Stimulated activated CD4-positive, alpha-beta T cell treated with anti-CD3 and anti-CD28 coated beads, Interleukin-4, amount 100 ng/mL, for 4 hours (primary cell): ENCODE measurements at regions not wholly inside any gene's neighbourhood (a gene's known extent, or its start where the extent isn't known, plus 50 kb on each side); places are given as distances from the start of the nearest gene placed in this dataset.
A peak's percentile ranks its signal among the peaks of the same experiment; 100 is the strongest.

Experiments used
- DNase-seq, 2 experiments: peaks; one replicate each; pipeline ENCODE4 v3.0.0-alpha.2; 2020

DNA sequence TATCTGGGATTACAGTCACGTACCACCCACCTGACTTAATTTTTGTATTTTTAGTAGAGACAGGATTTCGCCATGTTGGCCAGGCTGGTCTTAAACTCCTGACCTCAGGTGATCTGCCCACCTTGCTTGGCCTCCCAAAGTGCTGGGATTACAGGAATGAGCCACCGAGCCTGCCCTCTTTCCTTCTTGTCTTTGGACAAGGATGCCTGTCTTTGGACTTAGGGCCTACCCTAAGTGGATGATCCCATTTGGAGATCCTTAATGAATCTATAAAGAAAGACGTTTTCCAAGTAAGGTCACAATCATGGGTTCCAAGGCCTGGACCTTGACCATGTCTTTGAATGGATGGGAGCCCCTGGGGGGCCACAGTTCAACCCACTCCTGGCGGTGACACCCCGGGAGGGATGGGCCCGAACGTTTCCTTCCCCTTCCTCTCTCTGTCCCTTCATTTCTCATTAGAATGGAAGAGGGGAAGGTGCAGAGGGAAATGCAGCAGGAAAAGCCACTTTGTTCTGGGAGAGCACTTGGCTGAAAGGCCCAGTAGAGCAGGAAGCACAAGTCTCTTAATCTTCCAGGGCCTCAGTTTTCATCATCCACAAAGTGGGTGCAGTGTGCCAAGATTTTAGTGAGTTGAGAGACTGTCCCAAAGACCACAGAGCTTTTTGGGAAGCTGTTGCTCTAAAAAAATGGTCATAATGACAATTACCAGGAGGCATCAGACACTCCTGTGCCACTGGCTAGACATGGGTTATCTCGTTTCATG, 353.3 kb downstream of the SEC14L1 start:
- DNase-seq: no peak

DNA sequence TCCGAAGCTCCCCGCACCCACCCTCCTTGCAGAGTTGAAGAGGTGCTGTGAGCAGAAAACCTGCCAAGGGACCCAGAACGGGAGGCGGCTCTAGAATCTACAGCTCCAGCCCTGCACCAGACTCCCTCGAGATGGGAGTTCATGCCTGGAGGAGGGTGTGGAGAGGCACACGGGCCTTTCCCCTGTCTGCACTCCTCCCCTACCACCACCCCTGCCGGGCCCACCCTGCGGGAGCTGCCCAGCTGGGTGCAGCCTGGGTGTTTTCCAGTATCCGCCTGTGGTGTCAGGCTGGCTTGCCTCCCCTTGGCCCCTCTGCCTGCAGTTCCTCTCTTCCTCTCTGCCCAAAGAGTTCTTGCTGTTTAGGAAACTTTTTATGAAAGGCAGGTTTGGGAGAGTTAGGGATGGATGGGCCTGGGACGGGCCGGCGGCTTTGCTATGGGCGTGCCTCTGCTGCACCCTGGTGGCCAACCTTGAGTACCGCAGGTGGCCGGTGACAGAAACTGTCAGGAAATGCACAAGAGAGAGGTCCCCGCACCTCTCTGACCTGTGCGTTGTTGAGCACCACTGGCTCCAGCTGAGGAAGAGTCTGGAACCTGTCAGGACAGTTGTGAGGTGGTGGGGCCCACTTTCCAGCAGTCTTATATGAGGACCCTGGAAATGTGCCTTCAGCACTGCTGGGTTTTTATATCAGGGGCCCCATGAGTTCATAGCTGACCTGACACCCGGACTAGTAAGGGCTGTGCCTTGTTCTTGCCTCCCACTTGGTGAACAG, 354.1 kb downstream of the SEC14L1 start:
- DNase-seq: peak; percentile 61 to 71

DNA sequence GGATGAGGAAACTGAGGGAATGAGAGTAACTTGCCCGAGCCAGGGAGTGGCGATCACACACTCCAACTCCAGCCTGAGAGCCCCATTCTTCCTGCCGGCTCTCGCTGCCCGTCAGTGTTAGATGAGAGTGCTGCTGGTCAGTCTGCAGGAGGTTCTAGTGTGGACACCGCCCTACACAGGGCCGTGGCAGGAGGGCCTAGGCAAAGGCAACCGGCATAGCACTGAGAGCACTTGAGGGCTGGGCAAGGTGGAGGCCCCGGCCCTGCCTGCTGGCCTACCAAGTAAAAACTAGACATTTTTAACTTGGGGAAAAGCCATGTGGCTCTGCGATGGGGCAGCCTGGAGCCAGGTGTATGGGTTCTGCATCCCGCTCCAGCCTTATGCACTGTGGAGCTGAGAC, 354.8 kb downstream of the SEC14L1 start:
- no peak for DNase-seq

DNA sequence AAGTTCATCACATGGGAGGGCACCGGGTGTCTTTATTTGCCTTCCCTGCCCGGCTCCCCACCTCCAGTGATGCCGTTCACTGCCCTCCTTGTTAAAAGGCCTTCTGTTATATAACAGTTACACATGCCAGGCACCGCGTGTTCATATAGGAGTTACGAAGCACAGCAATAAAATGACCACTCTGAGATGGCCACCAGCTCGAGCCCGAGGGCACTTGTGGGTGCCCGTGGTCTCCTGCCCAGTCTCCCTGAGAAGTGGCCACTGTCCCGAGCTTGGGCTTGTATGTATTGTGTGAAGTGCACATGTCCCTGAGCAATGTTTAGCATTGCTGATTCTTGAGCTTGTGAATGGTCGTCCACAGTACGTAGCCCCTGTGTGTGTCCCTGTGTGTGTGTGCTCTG, 355.6 kb downstream of the SEC14L1 start:
- no peak for DNase-seq

DNA sequence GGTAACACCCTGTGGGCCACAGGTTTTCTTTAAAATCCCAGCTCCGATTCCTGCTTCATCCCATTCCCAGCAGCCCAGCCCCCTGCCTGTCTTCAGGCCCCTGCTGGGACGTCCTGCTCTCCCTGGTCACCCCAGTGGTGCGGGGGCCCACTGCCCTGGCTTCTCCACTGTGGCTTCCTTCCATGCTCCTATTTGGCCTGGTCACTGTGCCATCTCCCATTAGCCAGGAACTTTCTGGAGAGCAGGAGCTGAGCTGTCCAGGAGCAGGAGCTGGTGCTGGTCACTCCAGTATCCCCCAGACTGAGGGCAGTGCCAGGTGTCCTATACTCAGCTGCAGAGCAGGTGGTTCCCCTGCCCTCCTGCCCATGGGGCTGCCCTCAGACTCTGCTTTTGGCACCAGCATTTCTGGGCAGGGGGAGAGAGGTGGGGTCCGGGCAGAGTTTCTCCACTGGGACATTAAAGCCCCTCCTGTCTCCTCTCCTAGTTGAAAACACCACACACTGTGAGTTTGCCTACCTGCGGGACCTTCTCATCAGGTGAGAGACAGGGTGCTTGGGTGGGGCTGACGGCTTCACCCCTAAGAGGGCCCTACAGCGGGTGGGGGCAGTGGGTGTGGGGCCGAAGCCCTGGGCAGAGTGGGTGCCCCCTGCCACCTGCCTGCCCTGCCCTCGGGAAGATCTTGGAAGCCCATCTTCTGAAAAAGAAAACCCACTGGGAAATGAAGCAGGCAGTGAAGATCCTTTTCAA, 356.2 kb downstream of the SEC14L1 start:
- DNase-seq: no peak

DNA sequence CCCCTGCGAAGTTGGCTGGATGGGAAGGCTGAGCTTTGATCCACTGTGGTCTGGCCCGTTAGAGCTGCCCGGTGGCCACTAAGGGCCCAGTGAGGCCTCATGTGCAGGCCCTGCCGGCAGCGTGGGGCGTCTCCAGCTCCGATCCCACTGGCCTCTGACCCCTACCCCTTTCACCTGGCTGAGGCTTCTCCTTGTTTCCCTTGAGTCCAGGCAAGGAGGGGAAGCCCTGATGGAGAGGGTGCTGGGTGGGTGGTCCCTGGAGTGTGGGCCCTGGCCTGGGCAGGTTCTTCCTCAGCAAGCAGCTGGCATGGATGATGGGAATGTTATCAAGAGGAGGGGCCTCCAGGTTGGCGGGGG, 356.8 kb downstream of the SEC14L1 start:
- DNase-seq: no peak

DNA sequence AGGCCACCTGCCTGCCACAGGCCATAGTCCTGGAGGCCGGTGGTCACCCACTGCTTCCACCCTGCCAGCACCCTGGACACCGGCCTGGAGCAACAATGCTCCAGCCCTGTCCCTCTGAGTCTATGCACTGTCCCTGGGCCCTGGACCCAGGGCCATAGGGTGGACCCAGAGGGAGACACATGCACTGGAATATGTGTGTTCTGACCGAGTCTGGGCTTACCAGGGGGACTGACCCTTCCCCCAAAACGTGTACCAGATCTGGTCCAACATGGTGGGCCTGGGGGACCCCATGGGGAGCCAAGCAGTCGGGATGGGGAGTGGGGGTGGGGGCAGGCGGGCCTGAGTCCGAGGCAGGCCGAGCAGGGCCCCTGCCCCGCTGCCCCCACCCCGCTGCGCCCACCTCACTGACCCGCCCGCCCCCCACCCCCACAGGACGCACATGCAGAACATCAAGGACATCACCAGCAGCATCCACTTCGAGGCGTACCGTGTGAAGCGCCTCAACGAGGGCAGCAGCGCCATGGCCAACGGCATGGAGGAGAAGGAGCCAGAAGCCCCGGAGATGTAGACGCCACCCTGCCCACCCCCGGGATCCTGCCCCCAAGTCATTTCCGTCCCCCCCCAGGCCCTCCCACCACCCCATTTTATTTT, 357.4 kb downstream of the SEC14L1 start:
- no peak for DNase-seq

DNA sequence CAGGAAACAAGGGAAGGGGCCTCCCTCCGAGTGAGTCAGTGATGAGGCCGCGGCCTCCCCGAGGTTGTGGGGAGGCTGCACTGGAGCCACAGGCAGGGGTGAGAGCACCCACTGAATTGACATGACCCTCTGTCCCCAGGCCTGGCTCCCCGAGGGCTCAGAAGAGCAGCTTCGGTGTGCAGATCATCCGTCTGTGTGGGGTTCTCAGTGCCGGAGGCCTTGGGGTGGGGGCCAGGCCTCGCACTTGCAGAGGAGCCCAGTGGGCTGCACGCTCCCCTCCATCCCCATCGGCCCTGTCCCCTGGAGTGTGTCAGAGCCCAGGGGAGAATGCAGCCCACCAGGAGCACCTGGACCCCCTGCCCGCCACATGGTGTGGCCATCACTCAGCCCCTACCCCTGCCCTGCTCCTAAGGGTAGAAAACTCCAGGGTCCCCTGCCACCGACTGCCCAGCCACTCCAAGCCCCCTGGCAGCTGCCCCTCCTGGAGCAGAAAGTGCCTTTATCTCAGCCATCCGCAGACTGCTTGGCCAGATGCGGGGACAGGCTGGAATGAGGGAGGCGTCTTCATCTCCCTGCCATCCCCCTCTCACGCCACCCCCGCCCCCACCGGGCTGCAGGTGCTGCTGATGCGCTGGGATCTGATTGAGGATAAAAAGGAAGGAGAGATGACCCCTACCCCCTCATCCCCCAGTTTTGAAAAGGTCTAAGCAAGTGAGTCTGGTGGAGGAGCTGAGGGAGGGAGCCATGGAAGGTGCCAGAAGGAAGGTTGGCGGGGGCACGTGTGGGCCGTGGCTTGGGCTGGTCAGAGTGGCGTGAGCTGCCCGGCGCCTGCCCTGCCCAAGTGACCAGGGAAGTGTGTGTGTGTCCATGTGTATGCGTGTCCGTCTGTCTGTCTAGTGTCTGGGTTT, 358.3 kb downstream of the SEC14L1 start:
- DNase-seq: no peak

DNA sequence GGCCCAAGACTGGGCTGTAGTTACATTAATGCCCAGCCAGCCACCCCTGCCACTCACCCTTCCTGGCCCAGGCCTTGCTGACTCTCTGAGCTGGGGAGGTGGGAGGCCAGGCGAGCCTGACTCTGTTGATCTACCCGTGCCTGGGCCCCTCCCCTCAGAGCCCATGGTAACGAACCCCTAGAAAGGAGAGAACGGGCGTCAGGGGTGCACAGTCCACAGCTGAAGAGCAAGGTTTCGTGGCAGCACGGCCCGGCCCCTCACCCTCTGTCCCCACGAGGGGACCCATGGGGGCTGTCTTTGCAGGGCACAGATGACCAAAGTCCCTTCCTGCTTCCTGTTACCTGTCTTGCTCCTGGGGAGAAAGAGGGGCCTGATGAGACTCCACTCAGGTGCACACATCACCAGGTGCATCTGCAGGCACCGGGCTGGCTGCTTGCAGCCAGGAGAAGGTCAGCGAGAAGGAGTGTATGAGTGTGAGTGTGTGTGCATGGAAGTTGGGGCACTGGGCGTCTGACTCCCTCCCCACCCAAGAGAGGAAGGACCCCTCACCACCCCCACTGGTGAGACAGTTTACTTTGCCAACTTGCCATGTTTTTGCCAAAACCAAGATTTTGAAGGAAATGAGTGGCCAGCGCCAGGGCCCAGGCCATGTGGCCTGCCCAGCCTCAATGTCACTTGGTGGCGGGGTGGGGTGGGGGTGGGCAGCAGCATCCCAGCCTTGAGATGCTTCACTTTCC, 359.1 kb downstream of the SEC14L1 start:
- no peak for DNase-seq

DNA sequence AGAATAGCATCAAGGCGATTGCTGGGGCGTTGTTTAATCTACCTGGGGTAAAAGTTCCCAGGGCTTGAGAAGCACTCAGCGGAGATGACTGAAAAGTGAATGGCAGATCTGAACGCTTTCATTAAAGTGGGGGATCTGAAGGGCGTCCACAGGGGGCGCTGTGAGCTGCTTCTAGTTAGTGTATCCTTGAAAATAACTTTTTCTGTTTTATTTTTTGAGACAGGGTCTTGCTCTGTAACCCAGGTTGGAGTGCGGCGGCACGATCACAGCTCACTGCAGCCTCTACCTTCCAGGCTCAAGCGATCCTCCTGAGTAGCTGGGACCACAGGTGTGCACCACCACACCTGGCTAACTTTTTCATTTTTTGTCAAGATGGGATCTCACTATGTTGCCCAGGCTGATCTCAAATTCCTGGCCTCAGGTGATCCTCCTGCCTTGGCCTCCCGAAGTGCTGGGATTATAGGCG, 360.4 kb downstream of the SEC14L1 start:
- no peak for DNase-seq

DNA sequence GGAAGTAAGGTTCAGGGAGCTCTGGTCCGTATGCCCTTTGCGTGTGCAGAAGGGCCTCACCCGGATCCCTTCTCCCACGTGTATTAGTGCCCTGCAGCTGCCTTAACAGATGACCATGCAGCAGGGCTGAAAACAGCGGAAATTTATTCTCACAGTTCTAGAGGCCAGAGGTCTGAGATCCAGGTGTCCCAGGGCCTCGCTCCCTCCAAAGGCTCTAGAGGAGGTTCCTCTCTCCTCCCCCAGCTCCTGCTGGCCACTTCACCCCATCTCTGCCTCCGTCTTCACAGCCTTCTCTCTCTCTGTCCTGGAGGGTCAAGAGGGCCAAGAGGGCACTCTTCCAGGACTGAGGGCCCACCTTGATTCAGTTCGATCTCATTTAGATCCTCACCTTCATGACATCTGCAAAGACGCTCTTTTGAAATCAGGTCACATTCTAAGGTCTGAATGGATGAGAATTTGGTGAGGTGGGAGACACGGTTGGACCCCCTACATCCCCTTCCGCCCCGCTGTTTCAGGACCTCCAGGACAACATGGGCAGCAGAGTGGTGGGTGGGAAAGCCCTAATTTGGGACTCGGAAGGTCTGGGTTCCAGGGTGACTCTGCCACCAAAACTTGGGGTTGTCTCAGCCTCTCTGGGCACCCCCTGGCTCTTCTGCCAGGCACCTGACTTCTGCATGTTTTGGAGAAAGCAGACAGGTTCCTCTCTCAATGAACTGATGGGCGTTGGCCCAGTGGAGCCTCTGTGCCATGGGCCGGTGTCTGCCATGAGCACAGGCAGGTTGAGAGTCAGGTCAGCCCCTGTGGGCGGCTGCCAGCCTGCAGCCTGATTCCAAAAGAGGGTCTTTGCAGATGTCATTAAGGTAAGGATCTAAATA, 361.2 kb downstream of the SEC14L1 start:
- DNase-seq: no peak

DNA sequence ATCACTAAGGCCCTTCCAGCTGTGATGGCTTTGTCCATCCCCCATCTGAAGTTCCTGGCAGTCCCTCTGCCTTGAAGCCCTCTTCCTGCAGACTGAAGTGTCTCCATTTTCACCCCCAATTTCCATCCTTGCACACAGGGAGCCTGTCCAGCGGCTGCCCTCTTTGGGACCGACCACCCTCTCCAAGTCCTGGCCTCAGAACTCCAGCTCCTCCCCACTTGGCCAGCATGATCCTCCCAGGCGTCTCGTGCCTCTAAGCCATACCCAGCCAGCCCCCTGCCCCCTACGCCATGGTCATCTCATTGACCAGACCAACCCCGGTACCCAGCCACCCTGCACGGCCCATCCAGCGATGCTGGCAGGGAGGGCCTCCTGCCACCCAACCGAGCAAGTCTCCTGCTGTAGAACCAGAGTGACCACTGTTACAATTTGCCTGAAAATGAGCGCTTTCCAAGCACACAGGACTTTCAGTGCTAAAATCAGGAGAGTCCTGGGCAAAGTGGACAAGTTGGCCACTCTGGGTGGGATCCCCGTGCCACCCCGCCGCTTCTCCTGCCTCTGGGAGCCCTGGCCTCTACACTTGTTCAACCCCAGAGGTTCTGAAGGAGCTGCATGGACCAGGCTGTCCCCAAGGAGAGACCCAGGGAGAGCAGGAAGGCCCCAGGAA, 362.0 kb downstream of the SEC14L1 start:
- DNase-seq: no peak

DNA sequence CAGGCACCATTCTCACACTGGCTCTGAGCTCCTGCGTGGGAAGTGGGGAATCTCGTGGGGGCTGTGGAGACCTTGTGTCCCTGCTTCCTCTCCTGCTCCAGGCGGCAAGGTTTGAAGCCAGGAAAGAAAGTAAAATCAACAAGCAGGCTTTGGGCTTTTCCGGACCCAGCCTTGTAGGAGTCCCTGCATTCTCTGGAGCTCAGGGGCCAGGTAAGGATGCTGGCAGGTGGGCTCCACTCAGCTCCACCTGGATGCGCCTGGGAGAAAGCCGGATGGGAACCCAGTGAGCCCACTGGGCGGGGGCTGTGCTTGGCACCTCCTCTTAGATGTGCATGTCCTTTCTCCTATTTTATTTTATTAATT, 362.5 kb downstream of the SEC14L1 start:
- DNase-seq: no peak

DNA sequence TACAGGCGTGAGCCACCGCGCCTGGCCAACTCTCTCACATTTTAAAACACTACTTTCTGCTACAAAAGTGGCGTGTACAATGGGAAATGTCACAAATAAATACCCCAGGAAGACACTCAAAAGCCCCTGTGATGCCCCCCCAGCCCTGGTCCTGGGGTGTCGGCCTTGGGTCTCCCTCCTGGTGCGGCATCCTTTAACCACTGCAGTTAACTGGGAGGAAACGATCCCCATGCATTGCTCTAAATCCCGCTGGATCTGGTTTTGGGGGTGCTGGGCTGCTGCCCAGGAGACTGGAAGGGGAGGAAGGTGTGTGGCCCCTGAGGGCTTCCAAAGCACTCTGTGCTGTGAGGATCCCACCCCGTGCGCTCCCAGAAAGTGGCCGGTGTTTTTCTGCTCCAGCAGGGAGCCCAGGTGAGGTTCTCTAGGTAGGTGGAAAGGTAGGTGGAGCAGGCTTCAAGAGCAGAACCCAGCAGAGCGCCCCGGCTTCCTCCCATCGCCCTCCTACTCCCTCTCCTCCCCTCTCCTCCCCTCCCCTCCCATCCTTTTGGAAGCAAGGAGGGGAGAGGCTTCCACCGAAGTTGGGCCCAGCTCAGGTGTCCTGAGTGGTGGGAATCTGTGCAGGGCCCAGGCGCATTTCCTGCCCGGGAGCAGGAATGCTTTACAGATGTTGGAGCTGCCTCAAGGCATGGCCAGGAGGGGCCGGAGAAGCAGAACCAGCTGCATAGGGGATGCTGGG, 363.3 kb downstream of the SEC14L1 start:
- no peak for DNase-seq

DNA sequence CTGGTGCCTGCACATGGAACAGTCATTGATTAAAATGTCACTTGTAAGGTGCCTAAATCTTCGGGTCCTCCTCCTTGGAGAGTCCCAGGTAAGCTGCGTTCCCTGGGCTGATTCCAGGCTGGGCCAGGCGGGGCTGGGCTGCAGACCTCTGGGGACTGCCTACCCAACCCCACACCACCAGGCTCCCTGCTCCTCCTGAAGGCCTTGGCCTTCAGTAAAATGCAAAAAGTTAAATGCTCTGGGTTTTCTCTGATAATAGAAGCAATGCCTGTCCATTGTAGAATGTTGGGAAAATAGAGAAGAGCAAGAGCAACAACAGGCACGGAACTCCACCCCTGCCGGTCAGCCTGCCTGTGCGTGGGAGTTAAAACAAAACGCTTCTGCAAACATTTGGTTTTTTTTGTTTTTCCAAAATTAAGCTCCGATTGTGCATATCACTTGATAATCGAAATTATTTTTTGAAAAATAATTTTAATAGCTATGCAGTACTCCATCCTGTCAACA, 363.9 kb downstream of the SEC14L1 start:
- no peak for DNase-seq

DNA sequence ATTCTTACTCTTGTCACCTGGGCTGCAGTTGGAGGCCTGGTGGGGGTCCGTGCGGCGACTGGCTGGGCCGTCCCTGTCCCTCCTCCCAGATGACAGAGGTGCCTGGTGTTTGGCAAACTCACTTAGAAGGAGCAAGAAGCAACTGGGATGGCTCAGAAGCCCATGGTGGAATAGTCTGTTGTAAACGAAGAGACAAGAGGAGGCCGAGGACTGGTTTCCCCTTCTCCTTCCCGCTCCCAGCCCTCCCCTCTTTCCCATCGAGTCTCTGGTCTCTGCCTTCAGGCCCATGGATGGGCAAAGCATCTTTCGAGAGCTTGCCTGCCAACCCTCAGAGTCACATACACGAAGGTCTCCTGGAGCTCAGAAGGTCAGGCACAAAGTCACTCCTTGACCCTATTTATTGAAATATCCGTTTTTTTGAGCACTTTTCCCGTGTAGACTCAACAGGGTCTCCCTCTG, 364.4 kb downstream of the SEC14L1 start:
- no peak for DNase-seq

DNA sequence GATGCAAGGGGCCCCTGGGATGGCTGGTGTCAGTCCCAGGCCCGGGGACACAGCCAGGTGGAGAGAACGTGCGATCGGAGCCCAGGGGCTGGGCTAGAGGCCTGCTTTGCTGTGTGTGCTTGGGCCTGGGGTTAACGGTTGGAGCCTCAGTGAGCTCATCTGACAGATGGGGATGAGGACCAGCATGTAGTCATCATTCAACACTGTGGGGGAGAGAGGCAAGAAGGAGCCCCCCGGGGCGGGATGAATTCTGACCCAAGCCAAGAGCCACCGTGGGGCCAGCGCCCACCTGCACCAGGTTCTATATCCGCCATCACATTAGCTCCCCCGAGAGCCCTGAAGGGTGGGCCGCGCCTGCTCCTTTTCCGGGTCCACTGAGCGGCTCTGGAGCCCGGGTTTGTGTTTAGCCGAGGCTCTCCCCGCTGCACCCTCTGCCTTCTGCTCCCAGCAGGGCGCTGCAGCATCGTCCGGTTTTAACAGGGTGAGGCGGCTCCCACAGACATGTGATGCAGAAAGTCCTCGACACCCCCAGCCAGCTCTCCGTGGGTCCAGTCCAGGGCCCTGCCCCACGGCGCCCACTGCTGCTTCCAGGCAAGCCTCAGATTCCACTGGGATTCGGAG, 365.7 kb downstream of the SEC14L1 start:
- no peak for DNase-seq
